Mesodermal cell (in vitro differentiated cells): ENCODE measurements at regions not wholly inside any gene's neighbourhood (a gene's known extent, or its start where the extent isn't known, plus 50 kb on each side); places are given as distances from the start of the nearest gene placed in this dataset.
"Not testable (repeated sequence)": the region's sequence is repeated elsewhere in the genome, so short reads cannot be mapped to it uniquely, and the experiment has no call there.

ENCODE experiments used
- H3K27ac ChIP-seq: 2 replicates; pipeline ENCODE4 v1.7.0; 2013; ENCODE audit warnings: mild to moderate bottlenecking, low read depth, low read length, moderate library complexity; ENCODE audit not compliant: severe bottlenecking
- H3K36me3 ChIP-seq: 2 replicates; pipeline ENCODE4 v1.7.1; 2013; ENCODE audit warnings: mild to moderate bottlenecking, low read length, moderate library complexity; ENCODE audit not compliant: control insufficient read depth, insufficient read depth
- H3K4me1 ChIP-seq: one replicate; pipeline ENCODE4 v1.7.1; 2013; ENCODE audit warnings: mild to moderate bottlenecking, low read length; ENCODE audit not compliant: insufficient read depth, control insufficient read depth, poor library complexity, severe bottlenecking
- H3K4me3 ChIP-seq: 2 replicates; pipeline ENCODE4 v1.7.0; 2013; ENCODE audit warnings: low read length, control low read depth, mild to moderate bottlenecking; ENCODE audit not compliant: insufficient read depth, poor library complexity, severe bottlenecking; ENCODE audit errors: extremely low read depth
- H3K9me3 ChIP-seq: 2 replicates; pipeline ENCODE4 v1.7.1; 2013; ENCODE audit warnings: mild to moderate bottlenecking, low read length, moderate library complexity; ENCODE audit not compliant: control insufficient read depth
- WGBS, 2 experiments: methylation state at CpG; one replicate each; pipeline ENCODE4 v1.1.5; 2013; ENCODE audit warnings: missing lambda C conversion rate in 2 of 2; ENCODE audit not compliant: insufficient coverage in 2 of 2; 5-methylcytosine and 5-hydroxymethylcytosine counted together

DNA sequence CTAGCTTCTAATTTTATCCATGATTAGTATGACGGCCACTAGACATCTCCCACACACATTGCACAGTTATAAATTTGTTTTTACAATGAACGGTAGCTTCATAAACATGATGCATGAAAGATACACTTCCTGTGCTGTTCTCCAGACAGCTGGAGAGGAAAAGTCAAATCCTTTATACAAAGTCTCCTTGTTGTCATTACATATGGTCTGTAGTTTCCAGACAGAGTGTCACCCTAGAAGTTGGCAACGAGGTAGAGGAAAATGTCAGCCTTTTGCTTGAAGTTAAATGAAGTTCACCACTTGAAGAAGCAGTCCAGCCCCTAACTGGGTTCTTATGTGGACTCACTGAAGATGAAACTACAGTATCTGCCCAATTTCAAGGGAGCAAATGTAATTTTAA is 253.0 kb upstream of the P2RY1 start:
- 91 to 100% methylated on average over 1 to 2 of the region's 3 CpGs for WGBS, 2 experiments
- H3K27ac ChIP-seq = no peak overlapping the region
- H3K36me3 ChIP-seq = no peaks in the 10 kb centered on the region
- H3K4me3 ChIP-seq = no peak overlapping the region
- no peaks in the 10 kb centered on the region for H3K9me3 ChIP-seq
- H3K4me1 ChIP-seq = no peaks in the 10 kb centered on the region

DNA sequence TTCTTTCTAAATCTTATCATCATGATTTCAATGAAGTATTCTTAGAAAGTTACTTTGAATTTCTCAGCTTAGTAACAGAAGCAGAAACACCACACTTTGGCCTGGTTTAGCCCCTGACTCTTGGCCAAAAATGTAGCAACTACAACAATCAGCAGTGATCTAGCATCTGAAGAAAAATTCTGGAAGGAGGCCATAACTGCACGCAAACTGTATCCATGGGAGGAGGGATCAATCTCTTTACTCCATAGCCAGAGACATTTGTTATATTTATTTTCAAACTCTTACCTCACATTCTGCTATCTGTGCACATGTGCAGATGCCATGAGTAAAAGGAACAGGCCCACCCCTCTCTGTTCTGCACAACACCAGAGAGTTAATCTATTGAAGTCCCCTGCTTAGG is 251.0 kb upstream of the P2RY1 start:
- H3K9me3 ChIP-seq = no peaks in the 10 kb centered on the region
- H3K4me3 ChIP-seq = no peak overlapping the region
- no peaks in the 10 kb centered on the region for H3K4me1 ChIP-seq
- 100% methylated on average over 1 of the region's 1 CpG; no CpG with 5 or more reads in 1 of the 2 experiments for WGBS, 2 experiments
- H3K27ac ChIP-seq = no peak overlapping the region
- no peaks in the 10 kb centered on the region for H3K36me3 ChIP-seq

DNA sequence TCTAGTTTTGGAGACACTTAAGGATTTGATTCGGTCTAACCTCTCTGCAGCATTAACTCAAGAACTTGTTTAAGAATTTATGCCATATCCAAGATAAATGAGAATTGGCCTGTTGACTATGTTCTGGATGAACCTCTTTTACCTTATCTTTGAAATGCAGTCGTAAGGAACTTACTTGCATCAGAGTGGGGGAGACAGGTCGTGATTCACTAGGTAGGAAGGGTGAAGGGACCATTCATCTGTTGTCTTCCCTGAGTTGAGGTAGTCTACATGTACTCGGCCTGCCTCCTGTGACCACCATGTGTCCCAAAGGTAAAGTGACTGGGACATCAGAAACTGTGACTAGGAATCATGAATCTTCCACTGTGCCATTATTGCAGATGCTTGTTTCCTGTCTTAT is 248.0 kb upstream of the P2RY1 start:
- no peaks in the 10 kb centered on the region for H3K4me1 ChIP-seq
- no peaks in the 10 kb centered on the region for H3K36me3 ChIP-seq
- WGBS, 2 experiments = 94 to 100% methylated on average over 1 to 3 of the region's 4 CpGs
- H3K4me3 ChIP-seq = no peak overlapping the region
- no peaks in the 10 kb centered on the region for H3K9me3 ChIP-seq
- H3K27ac ChIP-seq = no peak overlapping the region

DNA sequence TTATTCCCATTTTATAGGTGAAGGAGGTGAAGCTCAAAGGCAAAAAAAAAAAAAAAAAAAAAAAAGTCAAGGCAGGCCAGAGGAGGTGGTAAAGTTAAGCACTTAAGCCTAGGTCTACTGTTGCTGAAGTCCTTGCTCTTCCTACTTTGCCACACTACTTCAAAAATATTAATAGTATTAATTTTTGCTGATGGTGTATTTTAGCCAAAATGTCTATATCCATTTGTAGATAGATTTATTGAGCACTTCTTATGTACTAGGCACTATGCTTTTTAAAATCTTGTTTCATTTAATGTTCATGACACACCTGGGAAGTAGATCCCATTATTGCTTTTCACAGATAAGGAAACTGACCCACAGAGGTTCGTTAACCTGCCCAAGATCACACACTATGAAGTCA is 247.1 kb upstream of the P2RY1 start:
- Histone ChIP-seq H3K27ac (no peak overlapping the region), H3K4me3 (no peak overlapping the region), H3K36me3 (no peaks in the 10 kb centered on the region), H3K9me3 (no peaks in the 10 kb centered on the region), H3K4me1 (no peaks in the 10 kb centered on the region)
- WGBS, 2 experiments = 86% methylated on average over 1 of the region's 1 CpG; no CpG with 5 or more reads in 1 of the 2 experiments

DNA sequence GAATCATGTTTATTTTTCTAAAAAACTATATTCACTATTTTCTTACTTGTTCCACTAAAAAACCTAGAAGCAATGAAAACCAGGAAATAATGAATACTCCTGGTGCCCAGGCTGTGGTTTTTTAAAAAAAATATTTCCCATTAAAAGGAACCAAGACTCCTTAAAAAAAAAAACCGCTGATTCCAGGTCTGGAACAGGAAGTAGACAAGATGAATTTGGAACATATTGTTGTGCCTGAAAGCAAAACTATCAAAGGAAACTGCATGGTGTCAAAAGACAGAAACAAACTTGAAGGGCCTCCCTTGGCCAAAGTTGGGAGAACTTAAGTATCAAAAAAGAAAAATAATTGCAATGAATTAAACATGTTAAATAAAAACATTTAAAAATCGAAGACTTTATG is 245.3 kb upstream of the P2RY1 start:
- Histone ChIP-seq H3K4me3 (no peak overlapping the region), H3K4me1 (no peaks in the 10 kb centered on the region), H3K9me3 (no peaks in the 10 kb centered on the region), H3K27ac (no peak overlapping the region), H3K36me3 (no peaks in the 10 kb centered on the region)
- 100% methylated on average over 1 of the region's 2 CpGs for WGBS, 2 experiments

DNA sequence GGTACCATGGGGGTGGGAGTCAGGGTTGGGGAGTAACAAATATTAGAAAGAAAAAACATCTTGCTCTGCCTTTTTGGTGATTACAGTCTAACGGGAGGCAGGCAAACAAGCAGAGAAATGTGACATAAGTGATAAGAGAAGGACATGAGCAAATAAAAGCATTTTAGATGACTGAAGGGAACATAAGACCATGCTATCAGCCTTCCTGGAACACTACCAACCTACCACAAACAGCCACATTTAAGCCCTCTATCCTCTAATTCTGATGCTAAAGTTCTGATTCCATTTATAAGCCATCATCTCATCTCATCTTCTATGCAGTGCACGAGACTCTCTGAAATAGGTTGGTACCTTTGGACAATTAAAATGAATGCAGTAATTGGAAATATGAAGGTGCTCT is 243.4 kb upstream of the P2RY1 start:
- Histone ChIP-seq H3K27ac (no peak overlapping the region), H3K4me1 (peaks cover 3% of the 10 kb centered on the region), H3K4me3 (no peak overlapping the region), H3K36me3 (no peaks in the 10 kb centered on the region), H3K9me3 (no peaks in the 10 kb centered on the region)
- 86% methylated on average over 1 of the region's 2 CpGs; no CpG with 5 or more reads in 1 of the 2 experiments for WGBS, 2 experiments

DNA sequence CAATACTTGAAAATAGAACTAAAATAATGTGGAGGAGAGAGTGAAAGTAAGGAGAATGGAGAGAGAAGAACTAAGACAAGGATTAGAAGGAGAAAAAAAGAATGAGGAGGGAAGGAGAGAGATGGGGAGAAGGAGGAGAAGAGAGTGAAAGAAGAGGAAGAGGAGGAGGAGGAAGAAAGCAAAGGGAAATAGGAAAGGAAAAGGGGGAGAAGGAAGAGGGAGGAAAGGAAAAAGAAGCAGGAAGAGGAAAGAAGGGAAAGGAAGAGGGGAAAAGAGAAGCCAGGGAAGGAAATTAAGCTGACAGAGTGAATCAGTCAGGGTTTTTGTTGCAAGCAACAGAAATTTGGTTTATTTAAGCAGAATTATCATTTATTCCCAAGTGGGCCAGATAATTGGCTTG is 241.7 kb upstream of the P2RY1 start:
- Histone ChIP-seq H3K36me3 (no peaks in the 10 kb centered on the region), H3K9me3 (no peaks in the 10 kb centered on the region), H3K4me1 (peaks cover 6% of the 10 kb centered on the region), H3K27ac (no peak overlapping the region), H3K4me3 (no peak overlapping the region)

DNA sequence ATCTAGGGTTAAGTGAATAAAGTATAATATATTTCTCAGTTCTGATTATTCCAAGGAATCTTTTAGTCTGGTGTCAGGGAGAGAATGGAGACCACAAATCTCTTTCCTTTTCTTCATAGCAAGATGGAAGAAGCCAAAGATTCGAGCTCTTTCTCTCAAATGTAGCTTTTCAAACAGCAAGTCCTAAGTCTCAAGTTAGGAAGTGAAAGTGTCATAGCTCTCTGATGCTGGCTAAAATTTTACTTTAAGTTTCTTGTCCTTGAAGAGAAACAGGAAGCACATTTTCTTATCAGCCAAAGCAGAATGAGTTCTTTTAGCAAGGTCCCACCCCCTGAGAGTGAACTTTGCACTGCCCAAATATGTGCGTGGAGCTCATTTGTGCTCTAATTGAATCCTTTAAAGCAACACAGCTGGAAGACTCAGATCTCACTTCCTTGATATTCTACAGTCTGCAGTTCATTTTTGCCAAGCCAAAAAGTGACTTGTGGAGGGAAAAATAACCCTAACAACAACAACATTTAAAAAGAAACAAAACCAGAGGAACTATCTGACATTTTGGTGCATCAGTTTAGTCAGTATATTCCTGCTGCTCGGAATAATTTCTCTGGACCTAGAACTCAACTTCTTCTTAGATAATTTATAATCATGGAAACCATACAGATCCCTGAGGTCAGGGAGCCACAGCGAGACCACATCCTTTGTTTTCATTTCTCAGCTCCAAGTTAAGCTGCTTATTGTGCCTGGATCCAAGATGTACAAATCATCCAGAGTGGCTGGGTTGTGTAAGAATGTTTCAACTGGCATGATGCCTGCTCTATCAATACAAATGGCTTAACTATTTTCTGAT is 238.7 kb upstream of the P2RY1 start:
- peak overlapping the region; percentile 66 for H3K27ac ChIP-seq
- H3K9me3 ChIP-seq = no peaks in the 10 kb centered on the region
- H3K36me3 ChIP-seq = no peaks in the 10 kb centered on the region
- H3K4me3 ChIP-seq = no peak overlapping the region
- H3K4me1 ChIP-seq = peaks cover 6% of the 10 kb centered on the region
- 46 to 67% methylated on average over 2 to 3 of the region's 4 CpGs for WGBS, 2 experiments

DNA sequence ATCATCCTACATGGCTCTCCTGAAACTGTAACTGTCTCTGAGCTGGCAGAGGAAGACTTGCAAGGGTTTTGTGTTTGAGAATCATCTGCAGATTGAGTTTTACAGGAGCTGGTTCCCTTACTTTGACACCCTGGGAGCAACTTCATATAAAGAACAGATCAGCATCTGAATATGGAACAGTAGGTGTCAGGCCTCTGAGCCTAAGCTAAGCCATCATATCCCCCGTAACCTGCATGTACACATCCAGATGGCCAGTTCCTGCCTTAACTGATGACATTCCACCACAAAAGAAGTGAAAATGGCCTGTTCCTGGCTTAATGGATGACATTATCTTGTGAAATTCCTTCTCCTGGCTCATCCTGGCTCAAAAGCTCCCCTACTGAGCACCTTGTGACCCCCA is 238.1 kb upstream of the P2RY1 start:
- peak overlapping the region; percentile 66 for H3K27ac ChIP-seq
- H3K36me3 ChIP-seq, H3K4me3 ChIP-seq, H3K4me1 ChIP-seq, H3K9me3 ChIP-seq: not testable (repeated sequence)
- 50 to 100% methylated on average over 1 of the region's 1 CpG for WGBS, 2 experiments

DNA sequence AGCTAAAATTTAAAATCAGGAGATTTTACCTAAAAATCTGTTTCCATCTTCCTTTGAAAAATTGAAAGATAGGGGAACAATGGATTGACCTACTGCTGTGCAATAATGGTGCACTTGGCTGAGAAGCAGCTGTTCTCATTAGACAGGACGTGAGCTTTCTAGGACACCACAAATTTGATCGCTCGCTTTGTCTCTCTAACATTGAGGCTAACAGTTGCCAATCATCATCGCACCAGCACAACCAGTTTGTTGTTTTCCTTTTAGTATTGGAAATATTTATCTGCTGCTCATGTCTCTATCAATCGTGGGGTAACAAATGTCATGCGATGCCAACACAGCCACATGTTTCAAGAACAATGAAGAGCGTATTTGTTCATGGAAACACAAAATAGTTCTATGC is 228.8 kb upstream of the P2RY1 start:
- Histone ChIP-seq H3K4me1 (peaks cover 2% of the 10 kb centered on the region), H3K4me3 (no peak overlapping the region), H3K9me3 (peaks cover 15% of the 10 kb centered on the region), H3K27ac (no peak overlapping the region), H3K36me3 (no peaks in the 10 kb centered on the region)
- WGBS, 2 experiments = 94 to 100% methylated on average over 4 to 5 of the region's 7 CpGs

DNA sequence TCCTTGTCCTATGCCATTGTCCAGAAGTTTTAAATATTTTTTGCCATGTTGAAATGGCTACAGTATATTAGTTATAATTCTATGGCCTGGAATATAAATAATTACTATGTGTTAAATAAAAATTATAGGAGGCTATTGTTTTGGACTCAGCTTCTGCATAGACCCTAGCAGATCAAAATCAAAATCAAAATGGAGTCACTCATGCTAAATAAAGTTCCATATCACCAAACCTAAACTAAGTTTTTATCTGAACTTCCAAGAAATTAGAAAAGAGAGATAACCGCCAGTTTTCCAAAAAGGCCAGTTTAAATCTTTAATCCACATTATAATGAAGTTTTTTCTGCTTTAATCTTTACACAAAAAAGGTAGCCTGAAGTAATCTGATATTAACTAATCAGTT is 227.8 kb upstream of the P2RY1 start:
- peaks cover 15% of the 10 kb centered on the region for H3K9me3 ChIP-seq
- no peak overlapping the region for H3K27ac ChIP-seq
- H3K4me1 ChIP-seq = peaks cover 2% of the 10 kb centered on the region
- H3K36me3 ChIP-seq = no peaks in the 10 kb centered on the region
- H3K4me3 ChIP-seq = no peak overlapping the region
- WGBS, 2 experiments = no CpG with 5 or more reads among the region's 1 CpG
